NCI-H2081 treated with DMSO at 0.1 percent for 48 hours (cell line): ENCODE measurements at regions not wholly inside any gene's neighbourhood (a gene's known extent, or its start where the extent isn't known, plus 50 kb on each side); places are given as distances from the start of the nearest gene placed in this dataset.

ENCODE experiments used
- DNase-seq: peaks from one replicate; lab custom pipeline; 2025; lab: John Stamatoyannopoulos, UW

DNA sequence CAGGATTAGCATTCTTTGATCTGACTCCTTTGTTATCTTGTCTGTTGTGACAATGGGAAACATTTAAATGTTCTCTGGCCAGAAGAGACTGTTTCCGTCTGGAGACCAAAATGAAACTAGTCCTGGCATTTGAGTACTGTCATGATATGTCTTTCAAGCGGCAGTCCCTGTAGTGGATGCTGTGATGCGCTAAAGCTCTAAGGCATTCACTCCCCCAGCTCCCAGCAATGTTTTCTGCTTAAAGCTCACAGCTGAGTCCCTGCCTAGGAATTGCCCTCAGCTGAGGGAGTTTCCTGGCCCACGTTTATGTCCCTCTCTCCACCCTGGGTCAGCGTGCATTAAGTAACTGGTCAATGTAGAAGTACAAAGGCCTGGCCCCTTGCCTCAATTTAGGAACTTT, 109.4 kb downstream of the UCHL5 start:
- no peak for DNase-seq

DNA sequence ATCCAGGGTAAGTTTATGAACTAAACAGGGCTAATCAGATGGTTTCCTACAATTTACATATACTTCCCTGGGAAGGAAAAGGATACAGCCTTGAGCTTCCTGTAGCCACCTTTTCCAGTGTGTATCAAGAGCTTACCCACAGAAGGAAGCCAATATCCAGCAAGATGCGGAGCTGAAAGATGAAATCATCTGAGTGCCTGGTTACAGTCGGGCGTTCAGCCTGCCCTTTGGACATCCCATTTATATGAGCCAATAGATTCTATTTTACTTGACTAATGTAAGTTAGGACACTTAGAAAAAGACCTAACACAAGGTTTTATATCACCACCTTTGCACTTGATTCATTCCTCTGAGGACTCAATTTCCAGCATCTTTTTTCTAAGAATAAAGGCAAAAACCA, 108.2 kb downstream of the UCHL5 start:
- no peak for DNase-seq

DNA sequence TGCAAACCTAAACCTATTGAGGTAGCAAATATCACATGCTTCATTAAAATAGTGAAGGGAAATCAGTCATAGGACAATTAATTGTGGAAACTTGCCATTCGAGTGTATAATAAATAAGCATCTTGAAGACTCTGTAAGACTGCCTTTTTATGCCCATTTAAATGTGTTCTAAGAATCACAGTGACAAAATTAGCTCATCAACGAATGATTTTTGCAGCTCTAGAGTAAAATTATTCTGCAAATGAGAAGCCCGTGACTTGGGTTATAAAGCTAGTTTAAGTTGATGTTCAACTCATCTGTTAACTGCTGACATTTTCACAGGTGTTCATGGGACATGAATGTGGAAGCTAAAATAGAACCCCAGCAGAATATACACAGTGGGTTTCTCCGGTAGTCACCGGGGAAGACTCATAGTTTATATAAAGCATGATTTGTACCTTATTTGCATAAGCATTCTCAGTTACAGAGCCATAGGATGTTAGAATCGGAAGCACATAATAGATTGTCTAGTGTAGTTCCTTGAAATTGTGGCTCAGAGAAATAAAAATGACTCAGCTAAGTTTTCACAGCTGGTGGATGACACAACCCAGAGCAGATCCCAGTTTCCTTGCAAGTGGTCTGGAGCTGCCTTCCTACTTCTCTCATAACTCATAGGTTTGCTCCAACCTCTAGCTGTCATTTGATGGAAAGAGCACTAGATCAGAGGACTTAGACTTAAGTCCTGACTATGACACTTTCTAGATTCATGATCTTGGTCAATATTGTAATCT, 107.3 kb downstream of the UCHL5 start:
- no peak for DNase-seq

DNA sequence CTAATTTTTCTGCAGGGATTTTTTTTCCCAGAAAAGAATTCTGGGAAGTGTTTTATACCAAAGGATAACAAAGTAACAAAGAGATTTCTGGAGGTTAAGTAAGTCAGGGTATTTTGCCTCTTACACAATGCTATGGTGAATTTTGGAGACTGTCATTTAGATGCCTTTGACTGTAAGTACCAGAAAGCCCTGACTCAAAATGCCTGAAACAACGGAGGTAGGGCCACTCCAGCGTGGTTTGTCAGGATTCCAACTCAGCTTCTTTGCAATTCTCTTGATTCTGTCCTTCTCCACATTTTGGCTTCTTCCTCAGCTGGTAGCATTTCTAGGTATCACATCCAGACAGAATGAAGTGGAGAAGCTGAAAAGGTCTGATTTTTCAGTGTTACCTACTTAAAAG, 106.5 kb downstream of the UCHL5 start:
- DNase-seq = no peak

DNA sequence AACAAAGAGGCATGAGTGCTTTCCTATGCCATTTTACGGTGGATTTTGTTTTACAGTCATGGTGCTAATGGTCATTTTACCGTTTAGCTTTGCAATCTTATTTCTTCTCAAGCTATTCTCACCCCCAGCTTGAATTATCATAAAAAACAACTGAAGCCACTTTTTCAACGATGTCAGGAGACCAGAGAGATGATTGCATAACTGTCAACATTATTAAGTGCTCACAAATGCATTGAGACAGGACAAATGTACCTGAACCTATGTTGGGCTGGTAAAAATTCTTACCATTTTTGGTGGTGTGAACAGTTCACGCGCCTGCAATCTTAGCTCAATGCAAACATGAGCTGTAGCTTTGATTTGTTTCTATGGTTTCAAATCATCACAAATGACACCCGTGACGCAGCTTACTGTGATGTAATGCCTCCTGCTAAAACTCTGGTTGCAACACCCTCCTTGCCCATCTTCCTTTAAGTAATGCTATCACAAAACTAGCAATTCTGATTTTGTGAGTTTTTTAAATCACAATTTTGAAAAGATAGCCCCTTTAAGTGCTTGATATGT, 104.4 kb downstream of the UCHL5 start:
- no peak for DNase-seq

DNA sequence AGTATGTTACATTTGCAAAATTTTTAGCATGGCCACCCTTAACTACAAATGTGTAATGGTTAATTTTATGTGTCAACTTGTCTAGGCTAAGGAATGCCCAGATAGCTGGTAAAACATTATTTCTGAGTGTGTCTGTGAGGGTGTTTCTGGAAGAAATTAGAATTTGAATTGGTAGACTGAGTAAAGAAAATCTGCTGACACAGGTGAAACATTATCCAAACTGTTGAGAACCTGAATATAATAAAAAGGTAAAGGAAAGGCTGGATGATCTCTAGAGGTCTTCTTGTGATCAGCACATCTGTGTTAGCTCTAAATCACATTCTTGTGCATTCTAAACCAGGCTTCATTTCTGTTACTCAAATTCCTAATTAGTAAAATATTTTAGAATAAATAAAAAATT, 100.8 kb downstream of the UCHL5 start:
- DNase-seq = no peak

DNA sequence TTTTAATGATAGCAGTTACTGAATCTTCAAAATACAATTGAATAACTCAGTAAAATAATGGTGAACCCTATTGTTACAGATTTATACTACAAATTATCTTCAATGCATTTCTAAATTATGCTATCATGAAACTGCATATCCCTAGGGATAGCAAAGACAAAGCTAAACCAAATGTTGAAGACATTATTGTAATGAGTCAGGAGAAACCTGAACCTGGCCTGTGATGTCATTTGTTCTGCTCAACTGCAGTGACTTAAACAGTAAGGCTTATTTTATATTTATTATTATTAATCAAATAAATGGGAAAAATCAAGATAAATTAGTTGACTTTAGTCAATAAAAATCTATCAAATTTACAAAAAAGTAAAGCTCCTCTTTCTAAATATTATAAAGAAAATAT, 100.3 kb downstream of the UCHL5 start:
- DNase-seq = no peak

DNA sequence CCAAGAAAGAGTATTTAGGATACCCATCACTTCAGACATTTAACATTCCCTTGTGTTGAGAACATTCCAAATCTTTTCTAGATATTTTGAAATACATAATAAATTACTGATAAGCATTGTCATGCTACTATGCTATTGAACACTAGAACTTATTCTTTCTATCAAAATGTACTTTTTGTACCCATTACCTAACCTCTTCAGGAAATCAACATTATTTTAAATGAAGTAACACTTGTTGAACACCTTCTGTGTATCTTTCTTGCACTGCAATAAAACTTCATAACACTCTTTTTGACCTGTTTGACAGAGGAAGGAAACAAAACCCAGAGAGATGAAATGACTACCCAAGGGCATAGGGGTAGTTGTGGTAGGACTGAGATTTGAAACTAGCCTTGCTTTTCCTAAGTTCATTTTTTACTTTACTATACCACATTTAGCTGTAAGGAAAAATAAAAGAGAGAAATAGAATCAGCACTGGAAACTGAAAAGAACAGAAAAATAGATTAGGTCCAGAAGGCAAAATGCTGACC, 99.4 kb downstream of the UCHL5 start:
- no peak for DNase-seq
